ENCODE measurements at regions not wholly inside any gene's neighbourhood (a gene's known extent, or its start where the extent isn't known, plus 50 kb on each side); places are given as distances from the start of the nearest gene placed in this dataset.

DNA sequence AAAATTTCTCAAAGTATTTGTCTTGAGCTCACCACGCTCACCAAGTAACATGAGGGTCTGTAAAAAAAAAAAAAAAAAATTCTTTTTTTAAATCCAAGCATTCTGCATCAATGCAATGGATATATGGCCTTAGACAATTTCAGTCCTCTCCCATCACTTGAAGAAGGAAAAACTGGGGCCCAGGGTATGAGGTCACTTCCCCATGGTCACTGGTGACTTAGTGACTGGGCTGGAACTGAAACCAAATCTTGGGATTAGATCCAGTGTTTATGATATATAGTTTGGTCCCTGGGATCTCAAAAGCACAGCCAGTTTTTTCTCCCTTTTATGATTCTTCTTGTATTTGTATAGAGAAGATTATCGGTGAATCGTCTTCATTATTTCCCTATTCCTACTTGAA lies 477.9 kb upstream of the TNP1 start:
- DNase-seq (ENCODE audit: low read depth in 2 of 2) = no peak

- no peak for DNase-seq (ENCODE audit: low read depth in 2 of 2)
Observed at GRCh38 chr2:217336694-217337093, 476.8 kb upstream of the TNP1 start.

DNA sequence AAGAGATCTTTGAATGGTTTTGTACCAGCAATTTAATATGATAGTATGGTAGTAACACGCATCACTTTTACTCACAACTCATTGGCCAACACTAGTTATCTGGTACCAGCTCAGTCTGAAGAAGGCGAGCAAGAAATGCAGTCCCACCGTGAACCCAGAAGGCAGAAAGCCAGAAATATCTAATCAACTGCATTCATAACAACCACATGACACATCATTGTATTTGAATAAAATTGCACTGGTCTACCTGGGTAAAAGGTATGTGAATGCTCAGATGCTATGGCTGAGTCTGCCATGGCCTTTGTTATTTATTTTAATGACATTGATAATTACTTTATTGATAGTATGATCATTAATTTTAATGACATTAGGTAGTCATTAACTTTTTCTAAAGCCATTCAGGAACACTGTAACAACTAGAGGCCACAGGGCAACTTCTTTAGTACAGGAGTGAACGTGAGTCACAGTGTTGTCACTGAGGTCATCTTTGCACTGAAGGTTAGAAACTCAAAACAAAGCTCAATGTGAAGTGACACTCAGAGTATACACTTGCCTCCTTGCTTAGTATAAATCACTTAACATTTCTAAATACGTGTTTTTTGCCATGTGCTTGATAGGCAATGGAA lies 475.6 kb upstream of the TNP1 start:
- no peak for DNase-seq (ENCODE audit: low read depth in 2 of 2)

GRCh38 chr2:217334561-217334960 lies 474.7 kb upstream of the TNP1 start:
- no peak for DNase-seq (ENCODE audit: low read depth in 2 of 2)

GRCh38 chr2:217332866-217333265 lies 473.0 kb upstream of the TNP1 start:
- DNase-seq (ENCODE audit: low read depth in 2 of 2) = no peak

- DNase-seq (ENCODE audit: low read depth in 2 of 2) = no peak
Observed at GRCh38 chr2:217332417-217332791, 472.5 kb upstream of the TNP1 start.

GRCh38 chr2:217331523-217332416 lies 471.9 kb upstream of the TNP1 start:
- no peak for DNase-seq (ENCODE audit: low read depth in 2 of 2)

DNA sequence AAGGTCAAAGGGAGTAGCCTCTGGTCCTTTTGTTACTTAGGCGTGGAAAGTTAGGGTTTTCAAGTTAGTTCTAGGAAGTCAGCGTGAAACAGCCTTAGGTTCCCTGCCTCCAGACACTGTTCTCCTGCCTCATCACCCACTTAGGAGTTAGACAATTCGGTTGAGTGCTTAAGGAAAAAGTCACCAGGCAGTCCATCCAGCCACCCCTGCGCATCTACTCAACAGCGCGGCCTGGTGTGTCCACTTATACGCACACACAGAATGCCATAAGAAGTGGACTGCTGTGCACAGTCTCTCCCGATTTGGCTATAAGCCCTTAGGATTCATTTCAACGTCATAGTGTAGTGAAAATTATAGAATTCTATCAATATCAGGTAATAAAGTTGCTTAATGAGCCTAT lies 470.8 kb upstream of the TNP1 start:
- no peak for DNase-seq (ENCODE audit: low read depth in 2 of 2)

- no peak for DNase-seq (ENCODE audit: low read depth in 2 of 2)
Observed at GRCh38 chr2:217329023-217329431, 469.2 kb upstream of the TNP1 start.

GRCh38 chr2:217328622-217328978 lies 468.7 kb upstream of the TNP1 start:
- no peak for DNase-seq (ENCODE audit: low read depth in 2 of 2)

GRCh38 chr2:217327953-217328621 lies 468.2 kb upstream of the TNP1 start:
- DNase-seq (ENCODE audit: low read depth in 2 of 2) = no peak

DNA sequence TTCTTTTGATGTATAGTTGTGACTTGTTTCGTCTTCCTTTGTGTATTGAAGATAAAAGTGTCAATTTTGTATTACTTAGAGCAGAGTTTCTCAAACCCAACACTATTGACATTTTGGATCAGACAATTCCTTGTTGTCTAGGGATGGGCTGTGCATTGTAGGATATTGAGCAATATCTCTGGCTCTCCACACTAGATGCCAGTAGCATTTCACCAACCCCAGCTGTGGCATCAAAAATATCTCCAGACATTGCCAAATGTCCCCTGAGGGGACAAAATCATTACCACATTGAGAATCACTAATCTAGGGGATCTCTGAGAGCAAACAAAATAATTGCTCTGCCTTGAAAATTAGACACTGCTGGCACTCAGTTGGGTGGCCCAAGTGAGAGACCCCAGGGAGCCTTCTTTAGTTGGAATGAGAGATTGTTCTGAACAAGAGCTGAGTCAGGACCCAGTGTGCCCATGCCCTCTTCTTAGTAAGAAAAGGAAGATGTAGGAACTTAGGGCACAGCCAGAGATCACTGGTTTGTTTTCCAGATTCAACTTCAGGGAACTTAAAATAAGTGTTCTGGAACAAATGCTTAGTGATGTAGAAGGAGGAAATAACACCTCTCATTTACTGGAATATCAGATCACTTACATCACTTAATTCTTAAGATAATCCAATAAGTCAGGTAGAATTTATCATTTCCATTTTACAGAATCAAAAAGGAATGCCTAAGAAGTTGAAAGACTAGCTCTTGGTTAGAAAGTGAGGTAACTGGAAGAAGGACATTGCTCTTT lies 466.6 kb upstream of the TNP1 start:
- DNase-seq (ENCODE audit: low read depth in 2 of 2) = no peak

DNA sequence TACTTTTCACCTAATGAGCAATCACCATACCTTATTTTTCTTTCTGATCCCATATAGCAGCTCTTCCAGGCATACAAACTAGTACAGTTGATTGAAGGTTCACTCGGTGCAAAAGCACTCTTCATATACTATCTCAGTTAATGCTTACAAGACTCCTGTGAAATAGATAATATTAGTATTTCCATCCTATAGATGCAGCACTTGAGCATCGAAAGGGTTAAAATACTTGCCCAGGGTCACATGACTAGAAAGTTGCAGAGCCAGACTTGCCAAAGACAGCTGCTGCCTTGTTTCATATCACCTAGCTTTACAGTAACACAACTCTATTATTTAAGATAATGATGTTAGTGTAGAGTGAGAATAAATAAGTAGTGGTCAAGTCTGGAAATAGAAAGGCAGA lies 466.0 kb upstream of the TNP1 start:
- no peak for DNase-seq (ENCODE audit: low read depth in 2 of 2)

DNA sequence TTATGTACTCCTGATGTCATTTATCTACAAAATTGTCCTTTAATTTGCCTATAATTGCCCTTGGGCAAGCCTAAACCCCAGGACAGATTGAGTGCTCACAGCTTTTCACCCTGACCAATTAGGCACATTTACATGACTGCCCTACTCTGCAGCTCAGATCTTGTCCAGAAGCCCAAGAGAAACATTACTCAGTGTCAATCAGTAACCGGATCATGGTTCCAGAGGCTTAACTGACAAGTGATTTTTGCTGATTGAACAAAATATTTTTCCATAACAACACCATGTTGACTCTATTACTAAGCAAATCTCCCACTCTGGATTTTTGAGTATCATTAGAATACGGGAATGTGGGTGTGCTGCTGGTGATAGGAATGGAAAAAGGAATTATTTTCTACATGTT lies 465.4 kb upstream of the TNP1 start:
- no peak for DNase-seq (ENCODE audit: low read depth in 2 of 2)

DNA sequence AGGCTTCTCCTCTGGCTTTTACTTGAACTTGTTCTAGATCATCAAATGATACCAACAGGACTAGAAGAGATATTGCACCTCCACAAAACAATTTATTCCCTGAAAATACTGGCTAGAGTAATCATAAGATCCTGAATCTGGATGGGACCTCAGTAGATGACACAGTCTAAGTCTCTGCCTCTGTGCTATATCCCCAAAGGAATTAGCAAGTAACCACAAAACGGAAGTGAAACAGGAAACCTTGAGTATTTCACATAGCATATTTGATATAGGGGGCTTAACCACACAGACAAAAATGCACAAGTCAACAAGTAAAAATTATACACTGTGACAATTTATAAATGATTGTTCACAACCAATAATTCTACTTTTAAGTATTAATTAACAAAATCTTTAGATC lies 456.9 kb upstream of the TNP1 start:
- no peak for DNase-seq (ENCODE audit: low read depth in 2 of 2)

GRCh38 chr2:217314021-217314460 lies 454.2 kb upstream of the TNP1 start:
- no peak for DNase-seq (ENCODE audit: low read depth in 2 of 2)

GRCh38 chr2:217313386-217313785 lies 453.5 kb upstream of the TNP1 start:
- no peak for DNase-seq (ENCODE audit: low read depth in 2 of 2)

GRCh38 chr2:217309056-217309455 lies 449.2 kb upstream of the TNP1 start:
- no peak for DNase-seq (ENCODE audit: low read depth in 2 of 2)

- DNase-seq (ENCODE audit: low read depth in 2 of 2) = no peak
Observed at GRCh38 chr2:217307023-217307422, 447.2 kb upstream of the TNP1 start.

DNA sequence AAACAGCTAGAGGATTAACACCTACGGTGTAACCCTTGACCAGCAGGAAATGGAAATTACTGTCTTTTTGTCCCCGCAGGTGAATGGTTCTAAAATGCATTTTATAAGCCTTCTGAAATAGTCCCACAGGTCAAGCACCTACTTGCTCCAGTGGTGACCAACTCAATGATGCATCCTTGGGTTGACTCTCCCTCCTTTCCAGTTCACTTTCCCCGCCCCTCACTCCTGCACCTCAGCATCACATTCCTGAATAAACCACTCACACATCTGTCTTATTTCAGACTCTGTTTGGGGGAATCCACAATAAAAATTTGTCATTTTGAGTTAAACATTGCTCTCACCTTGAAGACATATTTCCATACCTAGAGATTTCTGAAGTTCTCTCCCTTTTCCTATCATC lies 446.0 kb upstream of the TNP1 start:
- no peak for DNase-seq (ENCODE audit: low read depth in 2 of 2)

GRCh38 chr2:217304582-217304981 lies 444.7 kb upstream of the TNP1 start:
- no peak for DNase-seq (ENCODE audit: low read depth in 2 of 2)

GRCh38 chr2:217302856-217303255 lies 443.0 kb upstream of the TNP1 start:
- DNase-seq (ENCODE audit: low read depth in 2 of 2) = no peak

Data from stimulated activated CD8-positive, alpha-beta memory T cell treated with anti-CD3 and anti-CD28 coated beads, Interleukin-15, amount 100 ng/mL, for 4 hours (primary cell).